WI38 (cell line): ENCODE measurements at regions not wholly inside any gene's neighbourhood (a gene's known extent, or its start where the extent isn't known, plus 50 kb on each side); places are given as distances from the start of the nearest gene placed in this dataset.
"Not testable (repeated sequence)": the region's sequence is repeated elsewhere in the genome, so short reads cannot be mapped to it uniquely, and the experiment has no call there.

Source experiments
- H3K4me3 ChIP-seq: 2 replicates; pipeline ENCODE4 v1.5.1; 2011; ENCODE audit warnings: low read depth, mild to moderate bottlenecking, control low read depth, low read length
- CTCF ChIP-seq: IDR thresholded peaks from 2 replicates; pipeline ENCODE4 v1.5.1; 2012; ENCODE audit warnings: low read depth, mild to moderate bottlenecking, control low read depth, low read length

- no peak for TF ChIP-seq CTCF
- H3K4me3 ChIP-seq: no peak overlapping the region
Measured at GRCh38 chr18:57943723-57944122, 100.3 kb upstream of the NEDD4L start.

- no peak overlapping the region for H3K4me3 ChIP-seq
- no peak for TF ChIP-seq CTCF
Measured at GRCh38 chr18:57942493-57942892, 101.5 kb upstream of the NEDD4L start.

- no peak overlapping the region for H3K4me3 ChIP-seq
- TF ChIP-seq CTCF: no peak
Measured at GRCh38 chr18:57941841-57942489, 102.1 kb upstream of the NEDD4L start.

- no peak overlapping the region for H3K4me3 ChIP-seq
- no peak for TF ChIP-seq CTCF
Measured at GRCh38 chr18:57940166-57940660, 103.8 kb upstream of the NEDD4L start.

DNA sequence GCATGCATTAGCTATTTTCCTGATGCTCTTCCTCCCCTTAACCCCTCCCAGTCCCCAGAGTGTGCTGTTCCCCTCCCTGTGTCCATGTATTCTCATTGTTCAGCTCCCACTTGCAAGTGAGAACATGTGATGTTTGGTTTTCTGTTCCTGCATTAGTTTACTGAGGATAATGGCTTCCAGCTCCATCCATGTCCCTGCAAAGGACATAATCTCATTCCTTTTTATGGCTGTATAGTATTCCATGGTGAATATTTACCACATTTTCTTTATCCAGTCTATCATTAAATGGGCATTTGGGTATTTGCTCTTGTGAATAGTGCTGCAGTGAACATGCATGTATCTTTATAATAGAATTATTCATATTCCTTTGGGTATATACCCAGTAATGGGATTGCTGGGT, 109.7 kb upstream of the NEDD4L start:
- H3K4me3 ChIP-seq: not testable (repeated sequence)

- H3K4me3 ChIP-seq: no peak overlapping the region
- no peak for TF ChIP-seq CTCF
Measured at GRCh38 chr18:57931038-57931437, 113.0 kb upstream of the NEDD4L start.

GRCh38 chr18:57930476-57930875, 113.5 kb upstream of the NEDD4L start:
- no peak overlapping the region for H3K4me3 ChIP-seq
- no peak for TF ChIP-seq CTCF

- no peak for TF ChIP-seq CTCF
- no peak overlapping the region for H3K4me3 ChIP-seq
Measured at GRCh38 chr18:57929922-57930321, 114.1 kb upstream of the NEDD4L start.
